Epithelial cell of proximal tubule (primary cell): ENCODE measurements at regions not wholly inside any gene's neighbourhood (a gene's known extent, or its start where the extent isn't known, plus 50 kb on each side); places are given as distances from the start of the nearest gene placed in this dataset.

ENCODE experiments used
- DNase-seq: peaks from one replicate; pipeline ENCODE4 v3.0.0-alpha.2; 2011; ENCODE audit warnings: low read depth
- H3K4me3 ChIP-seq: 2 replicates; pipeline ENCODE4 v1.5.1; 2011; ENCODE audit warnings: low read depth, mild to moderate bottlenecking, low read length
- TF ChIP-seq, protein P1 (sequence below): conservative IDR thresholded peaks from 2 replicates; pipeline ENCODE4 v1.5.1; 2012; ENCODE audit warnings: low read depth, mild to moderate bottlenecking, low read length

GRCh38 chr1:72521659-72522058, 239.3 kb upstream of the NEGR1 start:
- no peak overlapping the region for H3K4me3 ChIP-seq
- TF ChIP-seq, protein P1, sequence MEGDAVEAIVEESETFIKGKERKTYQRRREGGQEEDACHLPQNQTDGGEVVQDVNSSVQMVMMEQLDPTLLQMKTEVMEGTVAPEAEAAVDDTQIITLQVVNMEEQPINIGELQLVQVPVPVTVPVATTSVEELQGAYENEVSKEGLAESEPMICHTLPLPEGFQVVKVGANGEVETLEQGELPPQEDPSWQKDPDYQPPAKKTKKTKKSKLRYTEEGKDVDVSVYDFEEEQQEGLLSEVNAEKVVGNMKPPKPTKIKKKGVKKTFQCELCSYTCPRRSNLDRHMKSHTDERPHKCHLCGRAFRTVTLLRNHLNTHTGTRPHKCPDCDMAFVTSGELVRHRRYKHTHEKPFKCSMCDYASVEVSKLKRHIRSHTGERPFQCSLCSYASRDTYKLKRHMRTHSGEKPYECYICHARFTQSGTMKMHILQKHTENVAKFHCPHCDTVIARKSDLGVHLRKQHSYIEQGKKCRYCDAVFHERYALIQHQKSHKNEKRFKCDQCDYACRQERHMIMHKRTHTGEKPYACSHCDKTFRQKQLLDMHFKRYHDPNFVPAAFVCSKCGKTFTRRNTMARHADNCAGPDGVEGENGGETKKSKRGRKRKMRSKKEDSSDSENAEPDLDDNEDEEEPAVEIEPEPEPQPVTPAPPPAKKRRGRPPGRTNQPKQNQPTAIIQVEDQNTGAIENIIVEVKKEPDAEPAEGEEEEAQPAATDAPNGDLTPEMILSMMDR = no peak
- DNase-seq = no peak

GRCh38 chr1:72516826-72517225, 234.5 kb upstream of the NEGR1 start:
- TF ChIP-seq, protein P1 = no peak
- H3K4me3 ChIP-seq = no peak overlapping the region
- no peak for DNase-seq

- TF ChIP-seq, protein P1 = no peak
- DNase-seq = no peak
- H3K4me3 ChIP-seq = no peak overlapping the region
These were observed 233.9 kb upstream of the NEGR1 start for GRCh38 chr1:72516264-72516663.

DNA sequence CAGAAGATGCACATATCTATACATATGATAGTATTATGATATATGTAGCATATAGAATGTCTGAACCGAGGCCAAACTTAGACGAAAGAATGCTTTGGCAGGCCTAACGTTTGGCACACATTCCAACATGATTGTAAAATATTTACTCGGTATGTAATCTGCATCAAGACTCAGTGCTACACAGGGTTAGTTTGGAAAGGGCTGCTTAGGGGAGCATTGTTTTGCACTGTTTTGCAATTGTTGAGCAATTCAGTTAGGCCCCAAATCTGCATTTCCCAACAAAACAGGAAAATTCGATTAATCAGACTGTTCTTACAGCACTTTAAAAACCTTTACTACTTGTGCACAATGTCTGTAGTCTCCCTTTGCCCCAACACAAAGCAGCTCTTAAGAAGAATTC, 216.0 kb upstream of the NEGR1 start:
- H3K4me3 ChIP-seq = no peak overlapping the region
- TF ChIP-seq, protein P1 = no peak
- no peak for DNase-seq

- H3K4me3 ChIP-seq = no peak overlapping the region
- DNase-seq = no peak
- TF ChIP-seq, protein P1 = no peak
These were observed 207.5 kb upstream of the NEGR1 start for GRCh38 chr1:72489801-72490200.

- TF ChIP-seq, protein P1 = no peak
- no peak overlapping the region for H3K4me3 ChIP-seq
- DNase-seq = no peak
These were observed 203.5 kb upstream of the NEGR1 start for GRCh38 chr1:72485801-72486200.

GRCh38 chr1:72483846-72484357, 201.6 kb upstream of the NEGR1 start:
- no peak for DNase-seq
- no peak overlapping the region for H3K4me3 ChIP-seq
- TF ChIP-seq, protein P1 = no peak
